DOHH2 (cell line): ENCODE measurements at regions not wholly inside any gene's neighbourhood (a gene's known extent, or its start where the extent isn't known, plus 50 kb on each side); places are given as distances from the start of the nearest gene placed in this dataset.

Experiments
- CTCF ChIP-seq: fragments of 200-600 bp; sonication (generic); IDR thresholded peaks from one replicate; pipeline ENCODE4 v1.5.1; 2014; ENCODE audit warnings: antibody characterized with exemption, mild to moderate bottlenecking, low read depth, low read length; ENCODE audit not compliant: poor library complexity, severe bottlenecking
- EZH2phosphoT487 ChIP-seq: fragments of 200-600 bp; sonication (generic); IDR thresholded peaks from 2 replicates; pipeline ENCODE4 v1.6.1; 2017; ENCODE audit warnings: borderline replicate concordance, mild to moderate bottlenecking, antibody characterized with exemption, low read length, moderate library complexity, mixed read lengths

- TF ChIP-seq CTCF = no peak
- TF ChIP-seq EZH2phosphoT487 = no peak
Observed at GRCh38 chr10:110421512-110422138, 76.1 kb upstream of the DUSP5 start.
